WTC11 (cell line): ENCODE measurements at regions not wholly inside any gene's neighbourhood (a gene's known extent, or its start where the extent isn't known, plus 50 kb on each side); places are given as distances from the start of the nearest gene placed in this dataset.

Experiments used
- ATAC-seq: fragments of 200-7000 bp; cut with Tn5 transposase; 2 replicates; pipeline ENCODE4 v1.10.0; 2021; ENCODE audit warnings: mild to moderate bottlenecking, moderate library complexity
- CTCF ChIA-PET: fragments of 300-600 bp; sonication (Branson Sonifier 250); formaldehyde crosslinking; loops from one replicate; lab custom pipeline; 2021; ENCODE audit warnings: antibody characterized with exemption; lab: Charles Lee
- POLR2A ChIA-PET: fragments of 350-600 bp; sonication (Branson Sonifier 250); formaldehyde crosslinking; loops from one replicate; lab custom pipeline; 2021; ENCODE audit warnings: antibody characterized with exemption; lab: Charles Lee
- DNase-seq: peaks from one replicate; pipeline ENCODE4 v3.0.0; 2021; ENCODE audit warnings: low spot score
- H3K27ac Mint-ChIP-seq: 2 replicates; pipeline ENCODE4 v1.8.0; 2021; ENCODE audit warnings: mixed read lengths
- H3K27me3 Mint-ChIP-seq: 2 replicates; pipeline ENCODE4 v1.8.0; 2021; ENCODE audit warnings: low read depth, mild to moderate bottlenecking, moderate library complexity, mixed read lengths
- H3K36me3 Mint-ChIP-seq: 2 replicates; pipeline ENCODE4 v1.8.0; 2021; ENCODE audit warnings: mixed read lengths
- H3K4me1 Mint-ChIP-seq: 2 replicates; pipeline ENCODE4 v1.8.0; 2022; ENCODE audit warnings: mixed read lengths
- H3K4me3 Mint-ChIP-seq: 2 replicates; pipeline ENCODE4 v1.8.0; 2021; ENCODE audit warnings: mild to moderate bottlenecking, moderate library complexity, mixed read lengths
- H3K9me3 Mint-ChIP-seq: 2 replicates; pipeline ENCODE4 v1.8.0; 2021; ENCODE audit warnings: mixed read lengths
- AFF4 ChIP-seq: sonication (generic); formaldehyde crosslinking; IDR thresholded peaks from 2 replicates; pipeline ENCODE4 v1.8.1; 2023; ENCODE audit warnings: mild to moderate bottlenecking, missing genetic modification reagents, borderline replicate concordance
- ATF1 ChIP-seq: sonication (generic); formaldehyde crosslinking; IDR thresholded peaks from 2 replicates; pipeline ENCODE4 v1.8.1; 2023; ENCODE audit warnings: mild to moderate bottlenecking, moderate library complexity, missing genetic modification reagents
- ATF2 ChIP-seq: sonication (generic); formaldehyde crosslinking; IDR thresholded peaks from 2 replicates; pipeline ENCODE4 v1.8.1; 2022; ENCODE audit warnings: low read depth, missing genetic modification reagents, borderline replicate concordance
- MLX ChIP-seq: sonication (generic); formaldehyde crosslinking; IDR thresholded peaks from 2 replicates; pipeline ENCODE4 v1.8.1; 2023; ENCODE audit warnings: mild to moderate bottlenecking, missing genetic modification reagents, moderate library complexity
- SMAD3 ChIP-seq: sonication (generic); formaldehyde crosslinking; IDR thresholded peaks from 2 replicates; pipeline ENCODE4 v1.8.0; 2022; ENCODE audit warnings: missing genetic modification reagents, mild to moderate bottlenecking, borderline replicate concordance
- TP53 ChIP-seq: sonication (generic); formaldehyde crosslinking; IDR thresholded peaks from 2 replicates; pipeline ENCODE4 v1.8.1; 2023; ENCODE audit warnings: mild to moderate bottlenecking, missing genetic modification reagents
- ZBTB21 ChIP-seq: sonication (generic); formaldehyde crosslinking; IDR thresholded peaks from 2 replicates; pipeline ENCODE4 v1.8.1; 2023; ENCODE audit warnings: mild to moderate bottlenecking, missing genetic modification reagents, borderline replicate concordance
- ZNF671 ChIP-seq: fragments of 250-450 bp; sonication (Bioruptor Pico); IDR thresholded peaks from 2 replicates; pipeline ENCODE4 v1.8.0; 2021; ENCODE audit warnings: mild to moderate bottlenecking
- TF ChIP-seq, protein P1 (sequence below): fragments of 250-450 bp; sonication (Bioruptor Pico); conservative IDR thresholded peaks from 2 replicates; pipeline ENCODE4 v1.9.0; 2021; ENCODE audit warnings: mild to moderate bottlenecking
- TF ChIP-seq, protein P2 (sequence below): fragments of 250-450 bp; sonication (Bioruptor Pico); IDR thresholded peaks from 2 replicates; pipeline ENCODE4 v1.9.0; 2021; ENCODE audit warnings: moderate library complexity, mild to moderate bottlenecking, inconsistent platforms, borderline replicate concordance
- TF ChIP-seq, protein P3 (sequence below): sonication (generic); formaldehyde crosslinking; IDR thresholded peaks from 2 replicates; pipeline ENCODE4 v1.8.0; 2023; ENCODE audit warnings: missing genetic modification reagents
- TF ChIP-seq, protein P4 (sequence below): sonication (generic); formaldehyde crosslinking; IDR thresholded peaks from 2 replicates; pipeline ENCODE4 v1.8.1; 2022; ENCODE audit warnings: mild to moderate bottlenecking, missing genetic modification reagents, moderate library complexity, borderline replicate concordance

DNA sequence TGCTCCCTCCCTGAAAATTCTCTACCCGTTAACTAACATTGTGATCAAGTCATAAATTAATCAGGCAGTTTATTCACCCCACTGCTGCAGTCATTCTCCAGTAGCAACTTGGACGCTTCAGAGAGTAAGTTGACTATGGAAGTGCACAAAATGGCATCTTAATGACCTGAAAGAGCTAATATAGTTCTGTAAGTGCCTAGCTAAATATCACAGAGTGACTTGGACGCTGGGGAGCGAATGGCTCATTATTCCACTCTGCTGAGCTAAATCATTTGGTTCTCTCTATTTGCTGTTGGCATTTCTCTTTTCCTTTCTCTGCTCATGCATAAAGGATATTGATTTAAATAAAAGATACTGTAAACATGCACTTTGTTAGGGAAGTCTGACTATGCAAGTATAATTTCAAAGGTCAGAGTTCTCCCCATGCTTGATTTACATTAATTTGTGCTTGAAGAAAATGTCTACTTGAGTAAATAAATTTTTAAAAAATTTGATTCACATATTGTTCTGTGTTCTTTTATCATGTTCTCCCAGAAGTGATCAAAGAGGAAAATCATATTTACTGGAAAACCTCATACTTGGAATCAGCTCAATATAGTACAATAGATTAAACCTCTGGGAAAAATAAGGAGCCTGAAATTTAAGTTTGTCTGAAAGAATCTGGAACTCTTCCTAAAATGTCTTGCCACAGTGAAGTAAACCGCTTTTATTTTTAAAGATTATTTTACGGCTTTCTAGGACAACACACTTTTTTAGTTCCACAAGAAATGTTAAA lies 169.5 kb upstream of the HAPLN1 start:
- no peaks in the 10 kb centered on the region for H3K4me1 Mint-ChIP-seq
- ChIA-PET CTCF (interaction anchor here (2.1 kb wide), 1 partner anchor 37 kb away, joined by 6 read pairs; no protein-coding TSS in a partner anchor), POLR2A (no interaction called here)
- no peak for DNase-seq
- no peak for ATAC-seq
- H3K9me3 Mint-ChIP-seq, result no peaks in the 10 kb centered on the region
- no peak overlapping the region for H3K27ac Mint-ChIP-seq
- no peak overlapping the region for H3K4me3 Mint-ChIP-seq
- H3K27me3 Mint-ChIP-seq, result no peaks in the 10 kb centered on the region
- no peaks in the 10 kb centered on the region for H3K36me3 Mint-ChIP-seq
- TF ChIP-seq, protein P1, sequence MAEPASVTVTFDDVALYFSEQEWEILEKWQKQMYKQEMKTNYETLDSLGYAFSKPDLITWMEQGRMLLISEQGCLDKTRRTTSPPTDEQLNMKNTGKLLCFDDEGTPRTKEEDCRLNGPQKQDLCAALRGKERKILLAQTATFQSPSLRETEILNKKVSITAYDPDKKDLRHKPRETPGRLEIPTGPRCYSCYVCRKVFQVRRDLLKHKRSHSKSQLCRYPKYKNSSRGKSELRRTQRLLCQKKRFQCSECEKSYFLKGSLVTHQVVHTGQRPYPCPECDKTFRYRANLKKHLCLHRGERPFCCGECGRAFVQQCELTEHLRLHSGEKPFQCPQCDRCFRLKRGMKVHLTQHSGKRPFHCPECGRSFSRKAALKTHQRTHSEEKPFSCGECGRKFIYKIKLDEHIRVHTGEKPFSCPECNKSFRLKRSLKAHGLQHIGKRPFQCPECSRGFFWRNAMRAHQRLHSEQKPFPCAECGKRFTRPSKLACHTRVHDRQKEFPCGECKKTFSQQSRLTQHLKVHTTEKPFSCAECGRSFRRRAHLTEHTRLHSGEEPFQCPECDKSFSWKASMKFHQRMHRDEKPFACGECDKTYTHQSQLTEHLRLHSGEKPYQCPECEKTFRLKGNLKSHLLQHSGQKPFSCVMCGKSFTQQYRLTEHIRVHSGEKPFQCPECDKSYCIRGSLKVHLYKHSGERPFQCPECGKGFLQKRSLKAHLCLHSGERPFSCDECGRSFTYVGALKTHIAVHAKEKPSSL (CRISPR knock-in tag), result no peak
- TF ChIP-seq ATF2, result no peak
- TF ChIP-seq, protein P2, sequence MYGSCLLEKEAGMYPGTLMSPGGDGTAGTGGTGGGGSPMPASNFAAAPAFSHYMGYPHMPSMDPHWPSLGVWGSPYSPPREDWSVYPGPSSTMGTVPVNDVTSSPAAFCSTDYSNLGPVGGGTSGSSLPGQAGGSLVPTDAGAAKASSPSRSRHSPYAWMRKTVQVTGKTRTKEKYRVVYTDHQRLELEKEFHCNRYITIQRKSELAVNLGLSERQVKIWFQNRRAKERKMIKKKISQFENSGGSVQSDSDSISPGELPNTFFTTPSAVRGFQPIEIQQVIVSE (CRISPR knock-in tag), result no peak
- TF ChIP-seq AFF4, result no peak
- TF ChIP-seq ATF1, result no peak
- TF ChIP-seq MLX (CRISPR knock-in tag), result no peak
- TF ChIP-seq ZNF671 (CRISPR knock-in tag), result no peak
- TF ChIP-seq, protein P3, sequence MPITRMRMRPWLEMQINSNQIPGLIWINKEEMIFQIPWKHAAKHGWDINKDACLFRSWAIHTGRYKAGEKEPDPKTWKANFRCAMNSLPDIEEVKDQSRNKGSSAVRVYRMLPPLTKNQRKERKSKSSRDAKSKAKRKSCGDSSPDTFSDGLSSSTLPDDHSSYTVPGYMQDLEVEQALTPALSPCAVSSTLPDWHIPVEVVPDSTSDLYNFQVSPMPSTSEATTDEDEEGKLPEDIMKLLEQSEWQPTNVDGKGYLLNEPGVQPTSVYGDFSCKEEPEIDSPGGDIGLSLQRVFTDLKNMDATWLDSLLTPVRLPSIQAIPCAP (CRISPR knock-in tag), result no peak
- TF ChIP-seq SMAD3, result no peak
- no peak for TF ChIP-seq TP53 (CRISPR knock-in tag)
- TF ChIP-seq, protein P4, sequence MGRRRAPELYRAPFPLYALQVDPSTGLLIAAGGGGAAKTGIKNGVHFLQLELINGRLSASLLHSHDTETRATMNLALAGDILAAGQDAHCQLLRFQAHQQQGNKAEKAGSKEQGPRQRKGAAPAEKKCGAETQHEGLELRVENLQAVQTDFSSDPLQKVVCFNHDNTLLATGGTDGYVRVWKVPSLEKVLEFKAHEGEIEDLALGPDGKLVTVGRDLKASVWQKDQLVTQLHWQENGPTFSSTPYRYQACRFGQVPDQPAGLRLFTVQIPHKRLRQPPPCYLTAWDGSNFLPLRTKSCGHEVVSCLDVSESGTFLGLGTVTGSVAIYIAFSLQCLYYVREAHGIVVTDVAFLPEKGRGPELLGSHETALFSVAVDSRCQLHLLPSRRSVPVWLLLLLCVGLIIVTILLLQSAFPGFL (CRISPR knock-in tag), result no peak
- TF ChIP-seq ZBTB21 (CRISPR knock-in tag), result no peak
